IPS-18c (cell line): ENCODE measurements at regions not wholly inside any gene's neighbourhood (a gene's known extent, or its start where the extent isn't known, plus 50 kb on each side); places are given as distances from the start of the nearest gene placed in this dataset.

Experiments used
- H3K4me3 ChIP-seq: 2 replicates; pipeline ENCODE4 v1.7.0; 2013; ENCODE audit warnings: low read depth, mild to moderate bottlenecking, low read length, moderate library complexity; ENCODE audit not compliant: insufficient read depth
- H3K9me3 ChIP-seq: one replicate; pipeline ENCODE4 v1.6.1; 2013; ENCODE audit warnings: mild to moderate bottlenecking, low read length, moderate library complexity; ENCODE audit not compliant: control insufficient read depth, insufficient read depth

DNA sequence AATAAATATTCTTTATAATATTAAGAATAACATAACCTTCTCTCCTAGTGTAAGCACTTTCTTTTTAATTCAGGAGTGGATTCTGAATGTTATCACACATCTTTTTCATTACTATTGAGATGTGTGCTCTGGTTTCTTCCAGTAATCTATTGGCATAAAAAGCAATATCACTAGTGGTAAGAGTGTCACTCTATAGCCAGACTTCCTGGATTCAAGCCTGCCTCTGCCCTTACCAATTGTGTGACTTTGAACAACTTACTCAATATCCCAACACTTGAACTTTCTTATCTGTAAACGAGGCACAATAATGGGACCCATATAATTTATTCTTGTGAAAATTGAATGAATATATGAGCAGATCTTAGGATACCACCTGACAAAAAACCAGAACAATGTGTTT, 71.0 kb downstream of the SEM1 start:
- Histone ChIP-seq H3K9me3 (no peaks in the 10 kb centered on the region), H3K4me3 (no peak overlapping the region)

DNA sequence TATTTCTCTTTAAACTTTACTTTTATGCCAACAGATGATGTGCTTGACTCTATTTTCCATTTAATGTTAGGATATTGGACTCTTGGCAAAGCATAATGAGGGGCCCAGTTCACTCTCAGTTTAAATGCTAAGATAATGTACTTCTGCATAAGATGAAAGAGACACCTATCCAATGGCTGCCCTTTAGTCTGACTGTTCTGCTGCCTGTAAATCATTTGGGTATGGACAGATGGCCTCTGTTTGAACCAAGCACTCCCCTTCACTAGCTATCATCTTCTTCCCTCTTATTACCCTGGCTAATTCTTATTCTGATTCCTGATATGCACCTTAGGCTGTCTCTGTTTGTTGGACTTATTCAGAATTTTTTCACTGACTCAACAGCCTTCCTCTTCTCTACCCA, 72.1 kb downstream of the SEM1 start:
- Histone ChIP-seq H3K9me3 (no peaks in the 10 kb centered on the region), H3K4me3 (no peak overlapping the region)

DNA sequence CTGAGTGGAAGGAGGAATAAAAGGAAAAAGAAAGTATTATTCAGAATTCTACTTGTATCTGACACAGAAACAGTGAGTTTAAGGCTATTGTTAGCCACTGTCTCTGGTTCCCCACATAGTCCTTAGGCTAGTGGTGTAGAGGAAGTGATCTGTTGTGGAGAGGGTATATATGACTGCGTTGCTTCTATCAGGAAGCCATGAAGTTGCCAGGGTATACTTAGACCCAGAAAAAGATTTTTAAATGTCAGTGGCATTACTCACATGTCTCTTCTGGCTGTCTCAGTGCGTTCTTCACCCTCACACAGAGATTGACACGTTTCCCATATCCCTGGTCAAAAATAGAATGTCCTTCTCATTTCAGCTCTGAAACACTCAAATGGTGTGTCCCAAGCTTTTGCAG, 72.7 kb downstream of the SEM1 start:
- Histone ChIP-seq H3K9me3 (no peaks in the 10 kb centered on the region), H3K4me3 (no peak overlapping the region)

DNA sequence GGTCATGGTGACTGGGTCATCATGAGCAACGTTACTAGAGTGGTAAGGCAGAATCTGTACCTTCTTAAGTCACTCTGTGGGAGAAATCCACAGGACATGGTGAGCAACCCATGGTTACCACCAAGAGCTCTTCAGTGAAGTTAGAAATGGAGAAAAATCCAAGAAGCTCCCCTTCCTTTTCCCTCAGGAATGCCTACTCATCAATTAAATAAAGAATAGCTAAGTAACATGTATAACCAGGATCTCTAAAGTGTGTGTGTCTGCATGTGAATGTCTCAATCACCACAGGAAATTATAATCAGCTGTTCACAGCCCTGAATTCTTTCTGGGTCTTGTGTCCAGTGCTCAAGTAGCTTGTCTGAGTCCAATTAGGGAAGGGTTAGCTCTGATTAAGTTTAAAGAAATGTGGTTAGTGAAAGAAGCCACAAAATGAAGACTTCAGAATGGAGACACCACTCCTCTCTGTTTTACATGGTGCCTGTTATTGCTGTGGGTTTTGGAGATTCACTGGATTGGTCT, 73.2 kb downstream of the SEM1 start:
- Histone ChIP-seq H3K4me3 (no peak overlapping the region), H3K9me3 (no peaks in the 10 kb centered on the region)

DNA sequence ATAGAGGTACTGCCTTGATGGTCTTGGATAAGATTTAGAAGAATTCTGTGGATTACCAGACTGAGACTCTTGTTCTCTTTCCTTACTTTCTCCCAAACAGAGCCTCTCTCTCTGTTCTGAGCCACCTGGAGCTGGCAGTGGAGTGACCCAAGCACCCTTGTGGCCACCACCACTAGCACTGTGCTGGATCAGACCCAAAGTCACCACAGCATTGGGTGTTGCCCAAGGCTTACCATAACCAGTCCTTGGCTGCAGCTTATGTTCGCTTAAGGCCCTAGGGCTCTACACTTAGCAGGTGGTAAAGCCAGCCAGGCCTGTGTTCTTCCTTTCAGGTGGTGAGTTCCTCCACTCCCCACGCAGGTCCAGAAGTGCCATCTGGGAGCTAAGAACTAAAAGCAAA, 79.8 kb downstream of the SEM1 start:
- H3K9me3 ChIP-seq = no peaks in the 10 kb centered on the region
- H3K4me3 ChIP-seq = no peak overlapping the region

DNA sequence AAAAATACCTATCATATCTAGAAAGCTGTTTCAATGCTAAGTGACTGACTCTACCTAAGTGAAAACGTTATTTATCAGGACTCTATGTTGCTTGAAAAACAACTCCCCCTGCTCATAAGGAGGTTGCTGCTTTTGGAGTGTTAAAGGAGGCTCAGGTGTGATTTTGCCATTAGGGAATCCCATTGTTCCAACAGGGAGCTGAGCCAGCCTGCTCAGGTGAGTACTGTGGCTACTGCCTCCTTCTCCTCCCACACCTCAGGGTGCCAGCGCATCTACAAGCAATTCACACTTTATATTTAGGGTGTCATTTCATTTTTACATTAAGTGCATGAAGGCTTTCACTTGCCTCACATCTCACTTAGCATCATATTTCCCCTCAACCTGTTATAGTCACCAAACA, 84.7 kb downstream of the SEM1 start:
- H3K9me3 ChIP-seq = no peaks in the 10 kb centered on the region
- no peak overlapping the region for H3K4me3 ChIP-seq

DNA sequence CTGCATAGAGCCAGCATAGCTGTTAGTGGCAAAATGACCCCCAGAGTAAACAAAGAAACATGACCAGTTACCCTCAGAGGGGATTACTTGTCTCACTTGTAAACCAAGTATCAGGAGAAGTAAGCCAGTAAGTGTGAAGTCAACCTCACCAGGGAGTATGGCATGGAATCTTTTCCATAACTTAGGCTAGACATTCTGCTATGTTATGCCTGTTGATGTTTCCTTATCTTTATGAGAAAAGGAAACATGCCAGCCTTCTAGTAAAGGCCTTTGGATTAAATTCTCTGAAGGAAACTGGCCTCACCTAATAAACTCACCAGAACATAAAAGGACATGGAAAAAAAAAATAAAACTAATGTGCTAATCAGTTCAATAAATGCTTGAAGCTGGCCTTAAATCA, 87.7 kb downstream of the SEM1 start:
- no peak overlapping the region for H3K4me3 ChIP-seq
- H3K9me3 ChIP-seq = peaks cover 2% of the 10 kb centered on the region

DNA sequence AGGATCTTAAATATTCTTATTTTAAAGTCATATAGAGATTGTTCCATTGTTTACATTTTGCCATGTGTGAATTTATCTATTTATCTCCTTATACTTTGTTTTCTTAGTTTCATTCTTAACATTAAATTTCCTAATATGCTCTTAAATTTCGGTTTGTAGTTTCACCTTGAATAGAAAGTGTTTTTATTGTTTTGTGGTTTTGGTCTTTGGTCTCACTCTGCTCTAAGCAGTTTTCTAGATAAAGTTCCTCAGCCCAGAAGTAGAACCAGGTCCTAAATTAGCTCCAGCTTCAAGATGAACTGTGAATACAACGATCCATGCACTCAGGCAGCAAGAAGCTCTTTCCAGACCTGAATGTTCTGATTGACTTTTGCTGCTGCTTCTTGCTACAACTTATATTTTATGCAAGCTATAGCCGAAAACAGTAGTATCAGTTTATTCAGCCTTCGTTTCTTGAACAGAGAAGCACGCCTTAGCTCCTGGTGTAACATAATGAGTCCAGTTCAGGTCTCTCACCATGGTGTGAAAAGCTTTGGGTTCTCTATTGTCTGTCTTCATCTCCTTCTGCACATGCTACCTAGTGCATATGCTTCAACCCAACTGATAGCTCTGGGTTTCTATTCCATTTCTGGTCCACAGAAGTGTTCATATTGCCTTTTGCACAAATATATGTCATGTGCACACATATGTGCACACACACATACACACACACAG, 95.3 kb downstream of the SEM1 start:
- no peaks in the 10 kb centered on the region for H3K9me3 ChIP-seq
- H3K4me3 ChIP-seq = no peak overlapping the region

DNA sequence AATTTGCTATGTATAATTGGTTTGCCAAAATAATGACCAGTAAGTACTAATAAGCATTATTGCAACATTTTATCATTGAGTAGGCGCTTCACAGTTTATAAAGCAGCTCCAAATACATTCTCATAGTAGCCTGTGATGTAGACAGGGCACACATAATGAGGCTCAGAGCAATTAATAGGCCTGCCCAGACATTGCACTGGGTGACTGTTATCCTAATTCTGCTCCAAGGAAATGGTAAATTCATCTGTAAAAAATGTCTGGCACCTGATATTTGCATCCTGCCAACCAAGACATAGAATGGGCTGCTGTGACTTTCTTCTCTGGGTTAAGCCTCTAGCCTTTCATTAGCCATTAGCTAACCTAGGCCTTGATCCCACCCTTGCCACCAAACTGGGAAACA, 97.6 kb downstream of the SEM1 start:
- Histone ChIP-seq H3K4me3 (no peak overlapping the region), H3K9me3 (no peaks in the 10 kb centered on the region)

DNA sequence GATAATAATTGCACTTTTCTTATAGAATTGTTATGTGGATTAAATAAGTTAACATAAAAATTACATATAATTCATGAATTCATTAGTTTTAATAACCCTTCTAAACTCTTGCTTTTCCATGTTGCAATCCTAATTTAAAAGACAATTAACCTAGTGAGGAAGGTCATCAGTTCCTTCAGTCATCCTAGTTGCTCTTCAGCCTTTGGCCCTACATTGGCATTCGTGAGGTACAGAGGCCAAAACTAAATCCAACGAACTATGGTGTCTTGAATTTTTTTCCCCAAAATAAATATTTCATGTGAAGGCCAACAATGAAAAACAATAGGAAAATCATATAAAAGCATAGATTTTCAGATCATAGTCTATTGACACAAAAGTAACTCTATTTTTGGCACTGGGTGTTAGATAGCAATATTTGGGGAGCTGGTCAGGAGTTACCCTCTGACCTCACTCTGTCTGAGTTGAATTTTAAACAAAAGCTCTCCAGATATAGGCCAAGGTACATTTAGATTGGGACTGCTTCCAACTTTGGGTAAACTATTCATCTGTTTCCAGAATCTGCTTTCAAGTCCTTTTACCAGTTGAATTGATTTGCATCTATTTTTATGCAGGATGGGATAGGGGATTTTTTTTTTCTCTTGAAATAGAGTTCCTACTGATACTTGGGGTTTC, 104.5 kb downstream of the SEM1 start:
- no peaks in the 10 kb centered on the region for H3K9me3 ChIP-seq

DNA sequence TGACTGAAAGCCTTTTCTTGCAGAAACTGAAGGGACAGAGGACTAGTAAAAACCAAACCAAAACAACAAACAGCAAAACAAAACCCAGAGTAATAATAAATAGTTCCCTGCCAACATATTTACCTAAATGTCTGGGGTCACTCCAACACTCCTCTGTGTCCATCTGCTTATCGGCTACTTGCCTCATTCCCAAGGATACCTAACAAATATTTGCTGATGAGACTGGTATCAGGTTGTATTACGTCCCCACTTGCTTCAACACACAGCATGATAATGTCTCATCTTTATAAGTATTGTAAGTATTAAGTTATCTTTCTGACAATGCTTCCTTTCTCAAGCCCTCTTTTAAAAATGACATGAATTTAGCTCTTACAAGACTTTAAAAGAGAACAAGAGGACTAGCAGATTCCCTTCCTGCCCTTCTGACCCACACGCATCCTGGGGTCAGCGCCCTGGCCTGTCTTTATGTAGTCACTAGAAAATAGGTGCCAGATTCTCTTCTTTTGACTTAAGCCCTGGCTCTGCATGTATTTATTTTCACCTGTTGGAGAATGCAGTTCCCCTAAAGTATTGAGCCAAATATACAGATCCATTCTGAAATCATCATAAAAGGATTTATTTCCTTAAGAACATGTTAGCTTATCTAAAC, 110.2 kb downstream of the SEM1 start:
- H3K4me3 ChIP-seq = no peak overlapping the region
- H3K9me3 ChIP-seq = no peaks in the 10 kb centered on the region

More for the DNA sequence above, 104.5 kb downstream of the SEM1 start:
- H3K4me3 ChIP-seq = no peak overlapping the region

DNA sequence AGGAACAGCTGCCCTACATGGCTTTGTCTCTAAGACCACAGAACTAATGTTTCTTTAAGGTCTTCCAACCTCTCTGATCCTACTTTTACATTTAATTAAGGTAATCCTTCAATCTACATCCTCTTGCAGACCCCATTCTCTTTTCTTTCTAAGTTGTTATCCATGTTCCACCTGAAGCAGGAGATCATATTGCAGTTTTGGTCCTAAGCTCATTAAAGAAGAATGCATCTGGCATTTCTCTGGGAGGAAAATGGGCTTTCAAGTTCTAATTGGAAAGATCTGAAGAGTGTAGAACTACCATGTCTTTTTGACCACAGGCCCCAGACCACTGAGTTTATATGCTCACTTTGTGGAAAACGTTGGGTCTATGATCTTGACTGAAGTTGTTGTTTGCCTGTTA, 111.2 kb downstream of the SEM1 start:
- no peaks in the 10 kb centered on the region for H3K9me3 ChIP-seq
- no peak overlapping the region for H3K4me3 ChIP-seq

DNA sequence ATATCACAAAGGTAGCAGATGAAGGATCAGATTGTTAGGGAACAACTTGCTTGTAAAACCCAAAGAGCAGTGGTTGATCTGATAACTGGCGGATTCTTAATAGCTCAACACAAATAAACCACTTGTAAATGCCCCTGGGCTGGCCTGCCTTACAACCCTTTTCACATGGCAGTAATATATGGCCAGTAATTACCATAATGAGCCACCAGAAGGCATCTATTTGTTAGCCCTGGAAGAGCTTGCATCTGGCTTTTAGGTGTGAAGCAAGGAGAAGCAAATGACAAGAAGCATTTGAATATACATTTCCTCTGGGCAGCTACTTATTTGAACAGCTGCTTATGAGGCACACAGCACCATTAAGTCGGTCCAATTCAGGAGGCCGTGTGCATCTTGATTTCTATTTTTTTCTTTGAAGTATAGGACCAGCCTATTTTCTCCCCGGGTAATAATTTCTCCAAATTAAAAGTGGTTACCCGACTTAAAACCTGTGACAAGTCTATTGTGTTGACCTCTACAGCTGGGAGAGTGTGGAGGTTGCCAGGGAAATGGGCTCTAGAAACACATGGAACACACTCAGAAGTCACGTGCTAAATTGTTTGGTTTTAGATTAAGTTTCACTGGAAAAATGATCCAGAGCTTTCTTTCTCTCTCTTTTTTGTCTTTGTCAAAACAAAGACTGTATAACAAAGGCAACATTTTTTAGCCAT, 113.4 kb downstream of the SEM1 start:
- Histone ChIP-seq H3K4me3 (no peak overlapping the region), H3K9me3 (no peaks in the 10 kb centered on the region)

DNA sequence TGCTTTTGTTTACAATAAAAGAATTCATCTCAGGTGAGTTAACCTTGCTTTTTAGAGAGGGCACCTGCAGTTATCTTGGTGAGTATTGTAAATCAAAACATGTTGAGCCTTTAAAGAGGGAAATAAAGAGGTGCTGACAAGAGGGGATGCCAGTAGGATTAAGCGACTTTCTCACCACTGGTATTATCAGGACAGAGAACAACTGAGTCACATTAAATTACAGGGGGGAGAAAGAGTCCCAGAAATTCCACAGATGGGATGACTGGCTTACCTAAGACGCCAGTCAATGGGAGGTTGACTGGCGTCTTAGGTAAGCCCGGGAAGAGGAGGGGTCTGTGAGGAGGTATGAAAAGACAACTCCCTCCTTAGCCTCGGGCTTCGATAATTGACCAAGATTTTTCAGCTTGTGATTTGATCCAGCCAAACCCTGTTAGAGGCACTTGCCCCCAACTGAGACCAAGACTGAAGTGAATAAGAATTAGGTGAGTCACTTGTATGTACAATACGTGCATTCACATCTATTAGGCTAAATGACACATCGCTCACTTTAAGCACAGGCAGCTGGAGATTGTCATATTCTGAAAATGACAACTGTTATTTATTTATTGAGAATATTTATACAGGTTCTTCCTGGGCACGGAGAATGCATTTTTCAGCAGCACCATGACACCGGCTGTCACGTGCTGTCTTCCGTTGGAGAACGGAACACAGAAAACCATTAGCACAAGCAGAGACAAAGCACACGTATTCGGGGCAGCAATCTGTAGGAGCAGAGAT, 117.6 kb downstream of the SEM1 start:
- Histone ChIP-seq H3K4me3 (peak overlapping the region; percentile 34), H3K9me3 (no peaks in the 10 kb centered on the region)

DNA sequence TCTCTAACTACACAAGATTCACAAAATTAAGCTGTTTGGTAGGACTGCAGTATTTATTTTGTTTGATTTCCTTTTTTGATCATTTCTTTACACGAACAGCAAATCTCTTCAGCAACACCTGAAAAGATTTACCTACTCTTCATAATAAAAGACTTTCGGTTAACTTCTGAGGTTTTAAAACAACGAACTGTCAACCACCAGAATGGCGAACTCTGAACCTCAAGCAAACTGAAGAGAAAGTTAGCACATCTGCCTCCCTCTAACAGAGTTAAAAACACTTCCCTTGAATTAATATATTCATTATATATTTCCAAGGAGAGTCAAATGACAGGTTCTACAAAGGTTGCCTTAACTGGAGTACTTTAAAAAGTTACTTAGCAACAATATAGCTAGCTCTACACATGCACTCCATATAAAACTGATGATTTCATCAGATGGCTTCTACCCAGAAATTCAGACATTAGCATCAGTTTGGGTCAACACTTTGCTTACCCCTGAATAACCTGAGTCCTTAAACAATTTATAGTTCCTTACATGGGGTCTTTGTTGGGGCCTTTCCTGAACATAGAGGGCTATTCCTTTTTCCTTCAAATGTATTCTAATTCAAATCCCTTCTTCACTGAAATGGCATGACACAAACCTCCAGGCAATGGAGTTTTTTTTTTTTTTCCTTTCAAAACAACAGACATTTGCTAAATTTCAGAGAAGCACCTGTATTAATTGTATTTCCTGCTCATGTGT, 118.3 kb downstream of the SEM1 start:
- H3K4me3 ChIP-seq = no peak overlapping the region

DNA sequence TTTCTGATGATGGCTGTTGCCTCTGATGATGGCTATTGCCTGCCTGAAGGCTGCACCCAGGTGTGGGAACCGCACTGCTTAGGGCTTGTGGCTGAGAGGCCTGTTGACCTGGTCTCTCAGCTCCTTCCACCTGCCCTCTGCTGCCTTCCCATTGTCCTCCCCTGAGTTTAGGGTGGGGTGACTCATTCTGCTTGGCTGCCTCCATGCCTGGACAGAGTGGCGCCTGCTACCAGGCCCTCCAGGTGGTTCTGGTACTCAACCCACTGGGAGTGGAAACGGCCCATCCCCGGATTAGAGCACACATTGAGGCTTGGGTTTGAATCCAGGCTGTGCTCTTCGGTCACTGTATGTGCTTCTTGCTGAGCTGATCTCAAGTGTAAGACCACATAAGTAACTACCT, 120.6 kb downstream of the SEM1 start:
- H3K9me3 ChIP-seq = no peaks in the 10 kb centered on the region
- no peak overlapping the region for H3K4me3 ChIP-seq

More for the DNA sequence above, 118.3 kb downstream of the SEM1 start:
- H3K9me3 ChIP-seq = no peaks in the 10 kb centered on the region
